Caco-2 (cell line): ENCODE measurements at regions not wholly inside any gene's neighbourhood (a gene's known extent, or its start where the extent isn't known, plus 50 kb on each side); places are given as distances from the start of the nearest gene placed in this dataset.

Experiments used
- BruUV-seq: library from RNA; stranded (reverse); fragments of 400-500 nt; replicated peaks from 2 replicates; lab custom pipeline; 2021; lab: Mats Ljungman, UMichigan
- CTCF ChIA-PET: fragments of 300-600 bp; sonication (Branson Sonifier 250); formaldehyde crosslinking; loops from one replicate; lab custom pipeline; 2022; ENCODE audit warnings: antibody characterized with exemption; lab: Charles Lee
- POLR2A ChIA-PET: fragments of 300-600 bp; sonication (Branson Sonifier 250); formaldehyde crosslinking; loops from one replicate; lab custom pipeline; 2022; ENCODE audit warnings: antibody characterized with exemption; lab: Charles Lee
- DNase-seq, 2 experiments: peaks; one replicate each; pipeline versions ENCODE4 v3.0.0 to v3.0.0-alpha.2; 2020 to 2022
- H3K27me3 ChIP-seq: replicated peaks from 2 replicates; pipeline ENCODE4 v1.6.0; 2011; ENCODE audit warnings: low read length; ENCODE audit not compliant: control insufficient read depth, insufficient read depth
- H3K36me3 ChIP-seq: 2 replicates; pipeline ENCODE4 v1.5.1; 2011; ENCODE audit warnings: low read length; ENCODE audit not compliant: control insufficient read depth, insufficient read depth
- H3K4me1 ChIP-seq: fragments of 250-450 bp; sonication (Bioruptor Pico); 2 replicates; pipeline ENCODE4 v1.5.1; 2020; ENCODE audit warnings: mild to moderate bottlenecking
- H3K4me3 ChIP-seq: 2 replicates; pipeline ENCODE4 v1.5.1; 2011; ENCODE audit warnings: low read depth, mild to moderate bottlenecking, control low read depth, low read length
- H3K9me3 ChIP-seq: fragments of 250-450 bp; sonication (Bioruptor Pico); 2 replicates; pipeline ENCODE4 v1.5.1; 2020; ENCODE audit warnings: mild to moderate bottlenecking, moderate library complexity
- H3K27ac Mint-ChIP-seq: one replicate; pipeline ENCODE4 v1.8.0; 2022; ENCODE audit warnings: mixed read lengths; ENCODE audit not compliant: unreplicated experiment
- H3K27me3 Mint-ChIP-seq: one replicate; pipeline ENCODE4 v1.8.0; 2022; ENCODE audit warnings: mixed read lengths; ENCODE audit not compliant: insufficient read depth, unreplicated experiment
- H3K36me3 Mint-ChIP-seq: one replicate; pipeline ENCODE4 v1.8.0; 2022; ENCODE audit warnings: mild to moderate bottlenecking, mixed read lengths; ENCODE audit not compliant: insufficient read depth, unreplicated experiment
- H3K4me1 Mint-ChIP-seq: one replicate; pipeline ENCODE4 v1.8.0; 2022; ENCODE audit warnings: low read depth, mixed read lengths; ENCODE audit not compliant: unreplicated experiment
- H3K4me3 Mint-ChIP-seq: one replicate; pipeline ENCODE4 v1.8.0; 2022; ENCODE audit warnings: mild to moderate bottlenecking, moderate library complexity, mixed read lengths; ENCODE audit not compliant: unreplicated experiment
- H3K9me3 Mint-ChIP-seq: one replicate; pipeline ENCODE4 v1.8.0; 2022; ENCODE audit warnings: mixed read lengths; ENCODE audit not compliant: unreplicated experiment
- intact Hi-C: fragments of 100-400 bp; cut with micrococcal nuclease; formaldehyde crosslinking; loops from one replicate; pipeline ENCODE4 v1.10.0; 2022; ENCODE audit not compliant: unreplicated experiment
- TF ChIP-seq, protein P1 (sequence below), 2 experiments: fragments of 200-600 bp in 1 of 2; IDR thresholded peaks; 1 replicate in 1 of 2; 2 replicates in 1 of 2; pipeline versions ENCODE4 v1.5.1 to v1.8.0; 2011 to 2022; ENCODE audit warnings: antibody characterized with exemption in 1 of 2, control low read depth in 1 of 2, inconsistent platforms in 1 of 2, low read depth in 1 of 2, low read length in 1 of 2, mild to moderate bottlenecking in 1 of 2, moderate library complexity in 1 of 2; ENCODE audit not compliant: insufficient read depth in 1 of 2, severe bottlenecking in 1 of 2, unreplicated experiment in 1 of 2

DNA sequence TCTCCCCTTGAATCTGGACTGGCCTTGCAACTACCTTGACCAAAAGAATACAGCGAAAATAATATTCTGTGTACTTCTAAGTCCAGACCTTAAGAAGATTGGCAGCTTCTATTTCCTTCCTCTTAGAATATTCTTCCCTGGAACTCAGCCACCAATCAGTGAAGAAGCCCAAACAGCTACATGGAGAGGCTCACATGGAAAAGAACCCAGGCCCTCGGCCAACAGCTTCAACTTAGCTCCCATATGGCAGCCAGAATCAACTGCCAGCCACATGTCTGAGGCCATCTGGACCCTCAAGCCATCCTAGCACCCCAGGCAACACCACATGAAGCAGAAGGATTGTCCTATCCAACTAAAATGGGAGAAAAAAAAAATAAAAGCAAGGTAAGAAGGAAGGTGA lies 178.8 kb downstream of the IBTK start:
- intact Hi-C loops: no loop called here
- Histone ChIP-seq H3K9me3 (no peaks in the 10 kb centered on the region), H3K27me3 (no peaks in the 10 kb centered on the region), H3K4me3 (no peak overlapping the region), H3K4me1 (no peaks in the 10 kb centered on the region), H3K36me3 (no peaks in the 10 kb centered on the region)
- no peaks in the 10 kb centered on the region for H3K9me3 Mint-ChIP-seq
- no peak for DNase-seq
- H3K27ac Mint-ChIP-seq: no peak overlapping the region
- H3K36me3 Mint-ChIP-seq: no peaks in the 10 kb centered on the region
- TF ChIP-seq, protein P1, sequence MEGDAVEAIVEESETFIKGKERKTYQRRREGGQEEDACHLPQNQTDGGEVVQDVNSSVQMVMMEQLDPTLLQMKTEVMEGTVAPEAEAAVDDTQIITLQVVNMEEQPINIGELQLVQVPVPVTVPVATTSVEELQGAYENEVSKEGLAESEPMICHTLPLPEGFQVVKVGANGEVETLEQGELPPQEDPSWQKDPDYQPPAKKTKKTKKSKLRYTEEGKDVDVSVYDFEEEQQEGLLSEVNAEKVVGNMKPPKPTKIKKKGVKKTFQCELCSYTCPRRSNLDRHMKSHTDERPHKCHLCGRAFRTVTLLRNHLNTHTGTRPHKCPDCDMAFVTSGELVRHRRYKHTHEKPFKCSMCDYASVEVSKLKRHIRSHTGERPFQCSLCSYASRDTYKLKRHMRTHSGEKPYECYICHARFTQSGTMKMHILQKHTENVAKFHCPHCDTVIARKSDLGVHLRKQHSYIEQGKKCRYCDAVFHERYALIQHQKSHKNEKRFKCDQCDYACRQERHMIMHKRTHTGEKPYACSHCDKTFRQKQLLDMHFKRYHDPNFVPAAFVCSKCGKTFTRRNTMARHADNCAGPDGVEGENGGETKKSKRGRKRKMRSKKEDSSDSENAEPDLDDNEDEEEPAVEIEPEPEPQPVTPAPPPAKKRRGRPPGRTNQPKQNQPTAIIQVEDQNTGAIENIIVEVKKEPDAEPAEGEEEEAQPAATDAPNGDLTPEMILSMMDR (IDR thresholded peaks at IDR 0.05; ENCODE audit: insufficient read depth in 1 of 2, low read depth in 1 of 2, low read length in 1 of 2, severe bottlenecking in 1 of 2, unreplicated experiment in 1 of 2): no peak
- ChIA-PET CTCF (no interaction called here), POLR2A (no interaction called here)
- H3K4me3 Mint-ChIP-seq: no peak overlapping the region
- no peaks in the 10 kb centered on the region for H3K27me3 Mint-ChIP-seq
- no peaks in the 10 kb centered on the region for H3K4me1 Mint-ChIP-seq
- BruUV-seq: no TSS peak

DNA sequence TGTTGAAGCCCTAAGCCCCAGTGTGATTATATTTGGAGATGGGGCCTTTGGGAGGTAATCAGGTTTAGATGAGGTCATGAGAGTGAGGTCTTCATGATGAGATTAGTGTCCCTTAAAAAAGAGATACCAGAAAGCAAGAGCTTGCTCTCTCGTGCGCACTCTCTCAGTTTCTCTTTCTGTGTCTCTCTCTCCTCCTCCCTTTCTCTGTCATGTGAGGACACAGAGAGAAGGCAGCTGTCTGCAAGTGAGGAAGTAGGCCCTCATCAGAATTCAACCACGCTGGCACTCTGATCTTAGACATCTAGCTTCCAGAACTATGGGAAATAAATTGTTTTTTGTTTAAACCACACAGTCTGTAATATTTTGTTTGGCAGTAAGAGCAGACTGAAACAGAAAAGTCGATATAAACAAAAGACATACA lies 180.5 kb downstream of the IBTK start:
- H3K9me3 ChIP-seq: no peaks in the 10 kb centered on the region
- POLR2A ChIA-PET: no interaction called here
- Mint-ChIP-seq H3K9me3 (no peaks in the 10 kb centered on the region), H3K4me1 (no peaks in the 10 kb centered on the region), H3K27ac (no peak overlapping the region), H3K27me3 (no peaks in the 10 kb centered on the region), H3K4me3 (no peak overlapping the region), H3K36me3 (no peaks in the 10 kb centered on the region)
- DNase-seq: no peak
- TF ChIP-seq, protein P1 (IDR thresholded peaks at IDR 0.05; ENCODE audit: insufficient read depth in 1 of 2, low read depth in 1 of 2, low read length in 1 of 2, severe bottlenecking in 1 of 2, unreplicated experiment in 1 of 2): no peak
- no peaks in the 10 kb centered on the region for H3K4me1 ChIP-seq
- CTCF ChIA-PET: interaction anchor here (0.6 kb wide), 1 partner anchor 106 kb away, joined by 3 read pairs; no protein-coding TSS in a partner anchor
- H3K36me3 ChIP-seq: no peaks in the 10 kb centered on the region
- H3K27me3 ChIP-seq: no peaks in the 10 kb centered on the region
- no peak overlapping the region for H3K4me3 ChIP-seq
- intact Hi-C loops: no loop called here
- BruUV-seq: no TSS peak

- intact Hi-C loops: no loop called here
- no peaks in the 10 kb centered on the region for H3K4me1 Mint-ChIP-seq
- no TSS peak for BruUV-seq
- no peak overlapping the region for H3K27ac Mint-ChIP-seq
- ChIA-PET POLR2A (no interaction called here), CTCF (no interaction called here)
- no peaks in the 10 kb centered on the region for H3K27me3 Mint-ChIP-seq
- H3K4me3 Mint-ChIP-seq: no peak overlapping the region
- no peak for DNase-seq
- H3K27me3 ChIP-seq: no peaks in the 10 kb centered on the region
- no peaks in the 10 kb centered on the region for H3K4me1 ChIP-seq
- H3K36me3 Mint-ChIP-seq: no peaks in the 10 kb centered on the region
- no peak overlapping the region for H3K4me3 ChIP-seq
- H3K9me3 Mint-ChIP-seq: no peaks in the 10 kb centered on the region
- TF ChIP-seq, protein P1 (IDR thresholded peaks at IDR 0.05; ENCODE audit: insufficient read depth in 1 of 2, low read depth in 1 of 2, low read length in 1 of 2, severe bottlenecking in 1 of 2, unreplicated experiment in 1 of 2): no peak
- H3K36me3 ChIP-seq: no peaks in the 10 kb centered on the region
- no peaks in the 10 kb centered on the region for H3K9me3 ChIP-seq
These were observed 181.3 kb downstream of the IBTK start for GRCh38 chr6:82066196-82066595.
